ENCODE measurements at regions not wholly inside any gene's neighbourhood (a gene's known extent, or its start where the extent isn't known, plus 50 kb on each side); places are given as distances from the start of the nearest gene placed in this dataset.

DNA sequence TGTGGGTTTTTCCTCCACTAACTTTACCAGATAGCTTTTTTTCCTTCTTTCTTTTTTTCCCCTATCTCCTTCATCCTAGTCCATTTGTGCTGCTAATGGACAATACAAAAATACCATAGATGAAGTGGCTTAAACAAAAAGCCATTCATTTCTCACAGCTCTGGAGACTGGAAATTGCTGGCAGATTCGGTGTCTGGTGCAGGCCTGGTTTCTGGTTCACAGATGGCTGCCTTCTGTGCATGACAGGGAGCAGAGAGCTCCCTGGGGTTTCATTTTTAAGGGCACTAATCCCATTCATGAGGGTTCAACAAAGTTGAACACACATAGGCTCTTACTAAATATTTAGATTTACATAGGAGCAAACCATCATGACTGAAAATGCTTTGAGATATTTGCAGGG is 467.4 kb downstream of the TYW1 start:
- H3K27ac Mint-ChIP-seq = no peak overlapping the region
- TF ChIP-seq REST (IDR thresholded peaks at IDR 0.05; ENCODE audit: unreplicated experiment) = no peak
- no peak overlapping the region for H3K4me2 ChIP-seq
- no peaks in the 10 kb centered on the region for H4K20me1 ChIP-seq (replicated peaks; ENCODE audit: insufficient read depth)
- H3K27me3 Mint-ChIP-seq (ENCODE audit: insufficient read depth, low read depth, poor library complexity) = peaks cover 8% of the 10 kb centered on the region
- H3K27me3 ChIP-seq (ENCODE audit: insufficient read depth) = no peaks in the 10 kb centered on the region
- DNase-seq (ENCODE audit: low spot score) (no peak), ATAC-seq (no peak)
- H3F3A ChIP-seq (replicated peaks; ENCODE audit: low read depth) = no peaks in the 10 kb centered on the region
- peaks cover 35% of the 10 kb centered on the region for H3K36me3 Mint-ChIP-seq (ENCODE audit: low read depth)
- no peaks in the 10 kb centered on the region for H3K4me1 ChIP-seq (ENCODE audit: insufficient read depth)
- H2AFZ ChIP-seq = no peak overlapping the region
- peaks cover 95% of the 10 kb centered on the region for H3K9me3 Mint-ChIP-seq
- no peaks in the 10 kb centered on the region for H3K36me3 ChIP-seq (ENCODE audit: insufficient read depth)
- no peaks in the 10 kb centered on the region for H3K9me2 ChIP-seq (ENCODE audit: insufficient read depth)
- H3K27ac ChIP-seq (ENCODE audit: low read depth) = no peak overlapping the region
- no peaks in the 10 kb centered on the region for H3K4me1 Mint-ChIP-seq
- no peak overlapping the region for H3K4me3 Mint-ChIP-seq
- H3K79me2 ChIP-seq (replicated peaks; ENCODE audit: insufficient read depth) = no peaks in the 10 kb centered on the region
- H3K4me3 ChIP-seq = no peak overlapping the region

- peaks cover 5% of the 10 kb centered on the region for H3K27me3 Mint-ChIP-seq (ENCODE audit: insufficient read depth, low read depth, poor library complexity)
- DNase-seq (ENCODE audit: low spot score) (no peak), ATAC-seq (no peak)
- no peak overlapping the region for H3K4me3 Mint-ChIP-seq
- no peaks in the 10 kb centered on the region for H3F3A ChIP-seq (replicated peaks; ENCODE audit: low read depth)
- no peaks in the 10 kb centered on the region for H4K20me1 ChIP-seq (replicated peaks; ENCODE audit: insufficient read depth)
- H3K4me2 ChIP-seq = no peak overlapping the region
- peaks cover 93% of the 10 kb centered on the region for H3K9me3 Mint-ChIP-seq
- no peak overlapping the region for H2AFZ ChIP-seq
- no peaks in the 10 kb centered on the region for H3K36me3 ChIP-seq (ENCODE audit: insufficient read depth)
- H3K36me3 Mint-ChIP-seq (ENCODE audit: low read depth) = peaks cover 24% of the 10 kb centered on the region
- H3K79me2 ChIP-seq (replicated peaks; ENCODE audit: insufficient read depth) = no peaks in the 10 kb centered on the region
- no peaks in the 10 kb centered on the region for H3K4me1 ChIP-seq (ENCODE audit: insufficient read depth)
- H3K27ac Mint-ChIP-seq = no peak overlapping the region
- no peaks in the 10 kb centered on the region for H3K27me3 ChIP-seq (ENCODE audit: insufficient read depth)
- no peaks in the 10 kb centered on the region for H3K4me1 Mint-ChIP-seq
- H3K9me2 ChIP-seq (ENCODE audit: insufficient read depth) = no peaks in the 10 kb centered on the region
- no peak overlapping the region for H3K27ac ChIP-seq (ENCODE audit: low read depth)
- no peak overlapping the region for H3K4me3 ChIP-seq
- TF ChIP-seq EZH2 (IDR thresholded peaks at IDR 0.05; ENCODE audit: low read depth, unreplicated experiment) (no peak), ZNF462 (CRISPR knock-in tag; IDR thresholded peaks at IDR 0.05) (no peak), ZNF331 (CRISPR knock-in tag; IDR thresholded peaks at IDR 0.05; ENCODE audit: low read depth) (no peak), CREB1 (CRISPR knock-in tag; IDR thresholded peaks at IDR 0.05; ENCODE audit: low read depth) (no peak), STAT1 (IDR thresholded peaks at IDR 0.05; ENCODE audit: unreplicated experiment) (no peak), EZH2phosphoT487 (IDR thresholded peaks at IDR 0.05; ENCODE audit: unreplicated experiment) (no peak), POLR2AphosphoS5 (IDR thresholded peaks at IDR 0.05; ENCODE audit: low read depth) (no peak), ZNF114 (CRISPR knock-in tag; IDR thresholded peaks at IDR 0.05) (no peak), JUNB (IDR thresholded peaks at IDR 0.05; ENCODE audit: unreplicated experiment) (no peak), NANOG (IDR thresholded peaks at IDR 0.05; ENCODE audit: borderline replicate concordance) (no peak)
- TF ChIP-seq, protein P1, sequence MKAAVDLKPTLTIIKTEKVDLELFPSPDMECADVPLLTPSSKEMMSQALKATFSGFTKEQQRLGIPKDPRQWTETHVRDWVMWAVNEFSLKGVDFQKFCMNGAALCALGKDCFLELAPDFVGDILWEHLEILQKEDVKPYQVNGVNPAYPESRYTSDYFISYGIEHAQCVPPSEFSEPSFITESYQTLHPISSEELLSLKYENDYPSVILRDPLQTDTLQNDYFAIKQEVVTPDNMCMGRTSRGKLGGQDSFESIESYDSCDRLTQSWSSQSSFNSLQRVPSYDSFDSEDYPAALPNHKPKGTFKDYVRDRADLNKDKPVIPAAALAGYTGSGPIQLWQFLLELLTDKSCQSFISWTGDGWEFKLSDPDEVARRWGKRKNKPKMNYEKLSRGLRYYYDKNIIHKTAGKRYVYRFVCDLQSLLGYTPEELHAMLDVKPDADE (IDR thresholded peaks at IDR 0.05) = no peak
Observed at GRCh38 chr7:67466109-67466508, 469.5 kb downstream of the TYW1 start.
